PC-3 (cell line): ENCODE measurements at regions not wholly inside any gene's neighbourhood (a gene's known extent, or its start where the extent isn't known, plus 50 kb on each side); places are given as distances from the start of the nearest gene placed in this dataset.

Experiments used
- ATAC-seq: fragments of 200-7000 bp; cut with Tn5 transposase; 2 replicates; pipeline ENCODE4 v1.9.1; 2020; ENCODE audit warnings: mild to moderate bottlenecking, moderate library complexity
- BruUV-seq: library from RNA; stranded (reverse); fragments of 400-500 nt; replicated peaks from 2 replicates; lab custom pipeline; 2021; lab: Mats Ljungman, UMichigan
- CTCF ChIA-PET: fragments of 300-600 bp; sonication (Branson Sonifier 250); formaldehyde crosslinking; loops from one replicate; lab custom pipeline; 2022; ENCODE audit warnings: antibody characterized with exemption; lab: Charles Lee
- POLR2A ChIA-PET: fragments of 300-600 bp; sonication (Branson Sonifier 250); formaldehyde crosslinking; loops from one replicate; lab custom pipeline; 2022; ENCODE audit warnings: antibody characterized with exemption; ENCODE audit not compliant: unreplicated experiment; lab: Charles Lee
- DNase-seq: peaks from one replicate; pipeline ENCODE4 v3.0.0-alpha.2; 2015
- H2AFZ ChIP-seq: fragments of 300-600 bp; sonication (generic); 2 replicates; pipeline ENCODE4 v1.6.0; 2016; ENCODE audit warnings: antibody characterized with exemption, low read length
- H3F3A ChIP-seq: fragments of 300-600 bp; sonication (generic); one replicate; pipeline ENCODE4 v1.6.0; 2017; ENCODE audit warnings: antibody characterized with exemption, low read length, control low read depth, mild to moderate bottlenecking; ENCODE audit not compliant: unreplicated experiment
- H3K27ac ChIP-seq: fragments of 300-600 bp; sonication (generic); 2 replicates; pipeline ENCODE4 v1.5.1; 2016; ENCODE audit warnings: mild to moderate bottlenecking, low read length
- H3K27me3 ChIP-seq: fragments of 300-600 bp; sonication (generic); 2 replicates; pipeline ENCODE4 v1.6.1; 2016; ENCODE audit warnings: low read length, mixed read lengths
- H3K36me3 ChIP-seq: fragments of 300-600 bp; sonication (generic); 2 replicates; pipeline ENCODE4 v1.6.1; 2016; ENCODE audit warnings: low read depth, mixed run types, low read length, mixed read lengths
- H3K4me1 ChIP-seq: fragments of 300-600 bp; sonication (generic); 2 replicates; pipeline ENCODE4 v1.5.1; 2016; ENCODE audit warnings: low read length; ENCODE audit not compliant: insufficient read depth
- H3K4me2 ChIP-seq: fragments of 300-600 bp; sonication (generic); 2 replicates; pipeline ENCODE4 v1.6.0; 2016; ENCODE audit warnings: low read length
- H3K4me3 ChIP-seq: fragments of 300-600 bp; sonication (generic); 2 replicates; pipeline ENCODE4 v1.5.1; 2016; ENCODE audit warnings: mild to moderate bottlenecking, low read length, mixed read lengths
- H3K79me2 ChIP-seq: fragments of 300-600 bp; sonication (generic); 2 replicates; pipeline ENCODE4 v1.6.1; 2017; ENCODE audit warnings: low read length, mixed read lengths
- H3K9ac ChIP-seq: fragments of 300-600 bp; sonication (generic); 2 replicates; pipeline ENCODE4 v1.6.0; 2016; ENCODE audit warnings: mild to moderate bottlenecking, low read length
- H3K9me2 ChIP-seq: fragments of 300-600 bp; sonication (generic); replicated peaks from 2 replicates; pipeline ENCODE4 v1.6.1; 2016; ENCODE audit warnings: mixed run types, low read length, mixed read lengths
- H3K9me3 ChIP-seq: fragments of 300-600 bp; sonication (generic); 2 replicates; pipeline ENCODE4 v1.6.1; 2016; ENCODE audit warnings: low read length, mixed read lengths
- H4K20me1 ChIP-seq: fragments of 300-600 bp; sonication (generic); 2 replicates; pipeline ENCODE4 v1.6.1; 2016; ENCODE audit warnings: low read length, mixed read lengths
- CTCF ChIP-seq: fragments of 300-600 bp; sonication (generic); conservative IDR thresholded peaks from 2 replicates; pipeline ENCODE4 v1.5.1; 2017; ENCODE audit warnings: antibody characterized with exemption, low read depth, mild to moderate bottlenecking, low read length
- EZH2 ChIP-seq: fragments of 300-600 bp; sonication (generic); IDR thresholded peaks from one replicate; pipeline ENCODE4 v1.6.1; 2017; ENCODE audit warnings: antibody characterized with exemption, mild to moderate bottlenecking, low read length; ENCODE audit not compliant: unreplicated experiment
- EZH2phosphoT487 ChIP-seq: fragments of 300-600 bp; sonication (generic); IDR thresholded peaks from 2 replicates; pipeline ENCODE4 v1.6.1; 2018; ENCODE audit warnings: mild to moderate bottlenecking, antibody characterized with exemption, low read length, borderline replicate concordance
- intact Hi-C: fragments of 100-400 bp; cut with micrococcal nuclease; formaldehyde crosslinking; loops from 2 replicates; pipeline ENCODE4 v1.9.0; 2023

DNA sequence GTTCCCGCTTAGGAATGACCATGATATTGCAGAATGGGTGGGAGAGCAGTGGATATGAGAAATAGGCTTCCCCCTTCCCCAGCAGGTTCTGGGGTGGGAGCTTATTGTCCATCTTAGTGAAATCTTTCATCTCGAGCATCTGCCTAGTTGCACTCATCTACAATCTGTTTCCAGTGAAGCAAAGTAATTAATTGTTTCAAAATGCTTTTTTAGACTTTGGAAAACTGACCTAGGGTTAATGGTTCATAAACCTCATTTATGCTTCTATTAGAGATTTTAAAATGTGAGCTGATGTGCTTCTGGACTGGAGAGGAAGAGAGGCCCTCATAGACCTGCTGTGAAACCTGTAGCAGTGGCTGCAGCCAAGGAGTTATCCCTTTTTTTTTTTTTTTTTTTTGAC is 247.7 kb upstream of the XYLT1 start:
- no peaks in the 10 kb centered on the region for H3F3A ChIP-seq
- no peaks in the 10 kb centered on the region for H4K20me1 ChIP-seq
- no peak overlapping the region for H3K27ac ChIP-seq
- intact Hi-C loops: no loop called here
- ChIA-PET POLR2A (no interaction called here), CTCF (no interaction called here)
- no peak overlapping the region for H3K4me3 ChIP-seq
- no peak overlapping the region for H3K4me2 ChIP-seq
- no peaks in the 10 kb centered on the region for H3K79me2 ChIP-seq
- H3K36me3 ChIP-seq: no peaks in the 10 kb centered on the region
- DNase-seq: no peak
- H3K9ac ChIP-seq: no peak overlapping the region
- no TSS peak for BruUV-seq
- H3K9me2 ChIP-seq: no peaks in the 10 kb centered on the region
- TF ChIP-seq CTCF: no peak
- TF ChIP-seq EZH2: no peak
- no peak for TF ChIP-seq EZH2phosphoT487
- ATAC-seq: no peak
- no peaks in the 10 kb centered on the region for H3K9me3 ChIP-seq
- H3K27me3 ChIP-seq: no peaks in the 10 kb centered on the region
- no peak overlapping the region for H2AFZ ChIP-seq
- H3K4me1 ChIP-seq: no peaks in the 10 kb centered on the region

- no peak overlapping the region for H2AFZ ChIP-seq
- ChIA-PET POLR2A (no interaction called here), CTCF (no interaction called here)
- no peaks in the 10 kb centered on the region for H3K27me3 ChIP-seq
- intact Hi-C loops: no loop called here
- H3F3A ChIP-seq: no peaks in the 10 kb centered on the region
- H3K36me3 ChIP-seq: no peaks in the 10 kb centered on the region
- no peaks in the 10 kb centered on the region for H3K9me2 ChIP-seq
- no peaks in the 10 kb centered on the region for H3K79me2 ChIP-seq
- TF ChIP-seq EZH2 (no peak), EZH2phosphoT487 (no peak), CTCF (no peak)
- H3K9ac ChIP-seq: no peak overlapping the region
- H4K20me1 ChIP-seq: no peaks in the 10 kb centered on the region
- H3K4me3 ChIP-seq: no peak overlapping the region
- no TSS peak for BruUV-seq
- H3K27ac ChIP-seq: no peak overlapping the region
- no peaks in the 10 kb centered on the region for H3K9me3 ChIP-seq
- no peak overlapping the region for H3K4me2 ChIP-seq
- DNase-seq (no peak), ATAC-seq (no peak)
- no peaks in the 10 kb centered on the region for H3K4me1 ChIP-seq
These were observed 235.1 kb upstream of the XYLT1 start for GRCh38 chr16:17705847-17706246.

- intact Hi-C loops: no loop called here
- H4K20me1 ChIP-seq: no peaks in the 10 kb centered on the region
- no TSS peak for BruUV-seq
- H3K4me3 ChIP-seq: no peak overlapping the region
- POLR2A ChIA-PET: no interaction called here
- H3K27ac ChIP-seq: no peak overlapping the region
- no peak overlapping the region for H2AFZ ChIP-seq
- no peaks in the 10 kb centered on the region for H3K4me1 ChIP-seq
- DNase-seq: no peak
- H3K9me2 ChIP-seq: no peaks in the 10 kb centered on the region
- no peaks in the 10 kb centered on the region for H3K27me3 ChIP-seq
- CTCF ChIA-PET: no interaction called here
- no peak overlapping the region for H3K9ac ChIP-seq
- no peaks in the 10 kb centered on the region for H3K79me2 ChIP-seq
- TF ChIP-seq EZH2: no peak
- H3K4me2 ChIP-seq: no peak overlapping the region
- H3K9me3 ChIP-seq: no peaks in the 10 kb centered on the region
- H3K36me3 ChIP-seq: no peaks in the 10 kb centered on the region
- ATAC-seq: no peak
- no peaks in the 10 kb centered on the region for H3F3A ChIP-seq
These were observed 225.9 kb upstream of the XYLT1 start for GRCh38 chr16:17696616-17697015.
